ENCODE measurements at regions not wholly inside any gene's neighbourhood (a gene's known extent, or its start where the extent isn't known, plus 50 kb on each side); places are given as distances from the start of the nearest gene placed in this dataset.

DNA sequence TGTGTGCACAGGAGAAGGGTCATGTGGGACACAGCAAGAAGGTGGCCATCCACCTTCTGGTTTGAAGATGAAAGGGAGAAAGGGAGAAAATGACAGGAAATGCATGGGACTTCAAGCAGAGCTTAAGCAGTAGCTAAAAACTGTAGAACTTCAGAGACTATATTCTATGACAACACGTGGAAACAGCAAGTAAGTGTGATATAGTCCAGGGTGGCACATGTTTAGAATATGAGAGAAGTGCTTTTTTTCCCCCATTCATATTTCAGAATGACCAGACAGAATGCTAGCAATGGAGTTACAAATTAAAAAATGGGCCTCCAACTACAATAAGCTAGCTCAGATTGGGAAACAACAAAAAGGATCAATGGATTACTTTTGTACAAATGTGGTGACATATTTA, 1042.2 kb downstream of the TMEM182 start:
- in situ Hi-C loops (cut with HindIII; ENCODE audit: low sequenced_read_pairs) = no loop called here
- TF ChIP-seq, protein P1, sequence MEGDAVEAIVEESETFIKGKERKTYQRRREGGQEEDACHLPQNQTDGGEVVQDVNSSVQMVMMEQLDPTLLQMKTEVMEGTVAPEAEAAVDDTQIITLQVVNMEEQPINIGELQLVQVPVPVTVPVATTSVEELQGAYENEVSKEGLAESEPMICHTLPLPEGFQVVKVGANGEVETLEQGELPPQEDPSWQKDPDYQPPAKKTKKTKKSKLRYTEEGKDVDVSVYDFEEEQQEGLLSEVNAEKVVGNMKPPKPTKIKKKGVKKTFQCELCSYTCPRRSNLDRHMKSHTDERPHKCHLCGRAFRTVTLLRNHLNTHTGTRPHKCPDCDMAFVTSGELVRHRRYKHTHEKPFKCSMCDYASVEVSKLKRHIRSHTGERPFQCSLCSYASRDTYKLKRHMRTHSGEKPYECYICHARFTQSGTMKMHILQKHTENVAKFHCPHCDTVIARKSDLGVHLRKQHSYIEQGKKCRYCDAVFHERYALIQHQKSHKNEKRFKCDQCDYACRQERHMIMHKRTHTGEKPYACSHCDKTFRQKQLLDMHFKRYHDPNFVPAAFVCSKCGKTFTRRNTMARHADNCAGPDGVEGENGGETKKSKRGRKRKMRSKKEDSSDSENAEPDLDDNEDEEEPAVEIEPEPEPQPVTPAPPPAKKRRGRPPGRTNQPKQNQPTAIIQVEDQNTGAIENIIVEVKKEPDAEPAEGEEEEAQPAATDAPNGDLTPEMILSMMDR (IDR thresholded peaks at IDR 0.05; ENCODE audit: low read depth, low read length, missing control alignments) = no peak
- no peak for DNase-seq (ENCODE audit: low read depth)
- no peak overlapping the region for H3K4me3 ChIP-seq (ENCODE audit: low read depth, low read length)

DNA sequence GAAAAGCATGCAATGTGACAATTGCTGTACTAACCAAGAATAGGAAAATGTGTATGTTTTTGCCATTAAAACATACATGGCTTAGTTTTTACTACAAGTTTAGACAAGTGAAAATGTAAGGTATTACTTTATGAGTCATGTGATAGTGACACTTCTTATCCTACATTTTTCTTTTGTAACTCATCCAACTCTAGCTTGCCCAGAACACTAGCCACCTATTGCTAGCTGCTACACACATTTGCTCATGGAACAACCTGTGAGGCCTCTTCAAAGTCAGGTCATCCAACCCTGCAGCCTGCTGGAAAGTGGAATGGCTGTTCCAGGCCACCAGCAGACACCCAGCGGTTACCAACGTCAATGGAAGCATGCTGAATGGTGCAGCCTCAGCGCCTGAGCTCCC, 1043.9 kb downstream of the TMEM182 start:
- in situ Hi-C loops (cut with HindIII; ENCODE audit: low sequenced_read_pairs) = no loop called here

DNA sequence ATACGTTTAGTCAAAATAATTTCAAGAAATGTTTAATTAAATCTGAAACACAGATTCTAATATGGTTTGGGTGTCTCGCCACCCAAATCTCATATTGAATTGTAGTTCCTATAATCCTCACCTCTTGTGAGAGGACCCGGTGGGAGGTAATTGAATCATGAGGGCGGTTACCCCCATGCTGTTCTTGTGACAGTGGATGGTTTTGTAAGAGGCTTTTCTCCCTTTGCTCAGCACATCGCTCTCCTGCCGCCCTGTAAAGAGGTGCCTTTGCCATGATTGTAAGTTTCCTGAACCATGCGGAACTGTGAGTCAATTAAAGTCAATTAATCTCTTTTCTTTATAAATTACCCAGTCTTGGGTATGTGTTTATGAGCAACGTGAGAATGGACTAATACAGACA, 1045.1 kb upstream of the POU3F3 start:
- no peak for DNase-seq (ENCODE audit: low read depth)
- in situ Hi-C loops (cut with HindIII; ENCODE audit: low sequenced_read_pairs) = no loop called here
- TF ChIP-seq, protein P1 (IDR thresholded peaks at IDR 0.05; ENCODE audit: low read depth, low read length, missing control alignments) = no peak
- H3K4me3 ChIP-seq (ENCODE audit: low read depth, low read length) = no peak overlapping the region

More for the DNA sequence above, 1043.9 kb downstream of the TMEM182 start:
- TF ChIP-seq, protein P1 (IDR thresholded peaks at IDR 0.05; ENCODE audit: low read depth, low read length, missing control alignments) = no peak
- H3K4me3 ChIP-seq (ENCODE audit: low read depth, low read length) = no peak overlapping the region
- DNase-seq (ENCODE audit: low read depth) = no peak

DNA sequence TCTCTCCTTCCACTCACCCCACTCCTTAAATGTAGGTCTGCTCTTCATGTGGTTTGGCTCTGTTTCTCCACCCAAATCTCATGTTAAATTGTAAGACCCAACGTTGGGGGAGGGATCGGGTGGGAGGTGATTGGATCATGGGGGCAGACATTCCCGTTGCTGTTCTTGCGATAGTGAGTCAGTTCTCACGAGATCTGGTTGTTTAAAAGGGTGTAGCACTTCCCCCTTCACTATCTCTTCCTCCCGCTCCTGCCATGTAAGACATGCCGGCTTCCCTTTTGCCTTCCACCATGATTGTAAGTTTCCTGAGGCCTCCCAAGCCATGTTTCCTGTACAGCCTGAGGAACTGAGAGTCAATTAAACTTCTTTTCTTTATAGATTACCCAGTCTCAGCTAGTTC, 1044.5 kb upstream of the POU3F3 start:
- TF ChIP-seq, protein P1 (IDR thresholded peaks at IDR 0.05; ENCODE audit: low read depth, low read length, missing control alignments) = no peak
- DNase-seq (ENCODE audit: low read depth) = no peak
- in situ Hi-C loops (cut with HindIII; ENCODE audit: low sequenced_read_pairs) = no loop called here
- H3K4me3 ChIP-seq (ENCODE audit: low read depth, low read length) = no peak overlapping the region

DNA sequence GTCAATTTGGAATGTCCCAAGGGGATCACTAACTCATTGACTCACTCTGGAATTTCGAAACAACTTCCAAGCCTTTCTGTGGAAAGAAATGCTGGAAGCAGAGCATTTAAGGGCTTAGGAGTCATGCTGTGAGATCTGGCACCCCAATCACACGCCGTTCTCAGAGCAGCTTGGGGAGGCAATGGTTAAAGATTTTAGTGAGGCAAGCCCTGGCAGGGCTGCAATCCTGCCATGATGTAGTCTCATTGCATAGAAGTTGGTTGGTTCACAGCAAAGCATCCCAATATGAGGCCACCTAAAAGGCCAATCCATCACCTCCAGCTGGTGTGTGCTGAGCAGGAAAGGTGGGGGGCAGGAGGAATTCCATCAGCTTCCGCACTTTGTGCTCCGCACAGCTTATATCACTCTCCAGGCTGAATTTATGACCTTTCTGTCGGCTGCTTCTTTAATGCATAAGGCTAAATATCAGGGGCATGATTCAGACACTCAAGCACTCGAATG, 1043.9 kb upstream of the POU3F3 start:
- DNase-seq (ENCODE audit: low read depth) = no peak
- H3K4me3 ChIP-seq (ENCODE audit: low read depth, low read length) = no peak overlapping the region
- TF ChIP-seq, protein P1 (IDR thresholded peaks at IDR 0.05; ENCODE audit: low read depth, low read length, missing control alignments) = no peak
- in situ Hi-C loops (cut with HindIII; ENCODE audit: low sequenced_read_pairs) = no loop called here

DNA sequence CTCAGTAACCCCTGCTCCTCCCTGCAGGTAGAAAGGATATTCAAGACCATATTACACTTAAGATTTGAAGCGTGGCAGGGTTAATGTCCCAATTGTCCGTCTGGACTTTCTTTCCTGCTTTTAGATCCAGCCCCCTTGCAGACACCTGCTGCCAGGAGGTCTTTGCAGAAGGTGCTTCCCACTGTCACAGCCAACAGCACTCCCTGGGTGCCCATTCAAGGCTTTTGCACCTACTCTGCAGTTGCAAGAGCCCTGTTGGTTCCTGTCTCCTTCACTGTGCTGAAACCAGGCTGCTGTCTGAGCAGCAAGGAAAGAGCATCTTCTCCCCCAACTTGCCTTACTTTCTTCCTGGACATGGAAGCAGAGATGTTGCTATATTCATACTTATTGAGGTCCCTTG, 1043.0 kb upstream of the POU3F3 start:
- TF ChIP-seq, protein P1 (IDR thresholded peaks at IDR 0.05; ENCODE audit: low read depth, low read length, missing control alignments) = no peak
- in situ Hi-C loops (cut with HindIII; ENCODE audit: low sequenced_read_pairs) = no loop called here
- DNase-seq (ENCODE audit: low read depth) = no peak
- H3K4me3 ChIP-seq (ENCODE audit: low read depth, low read length) = no peak overlapping the region

DNA sequence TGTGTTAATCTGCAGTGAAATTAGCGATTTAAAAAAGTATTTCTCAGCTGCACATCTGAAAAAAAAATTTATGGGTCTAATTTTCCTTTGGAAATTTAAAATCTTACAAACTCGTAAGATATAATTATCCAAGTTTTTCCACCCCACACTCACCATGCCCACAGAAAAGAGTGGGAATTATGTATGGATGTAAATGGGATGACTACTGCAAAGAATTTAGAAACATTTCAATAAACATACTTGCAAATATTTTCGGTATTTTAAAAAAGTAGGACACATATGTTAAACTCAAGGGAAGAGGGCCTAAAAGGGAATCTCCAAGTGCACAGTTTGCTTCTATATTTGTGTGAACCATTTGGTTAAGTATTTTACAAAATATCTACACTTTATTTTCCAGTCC, 1039.9 kb upstream of the POU3F3 start:
- H3K4me3 ChIP-seq (ENCODE audit: low read depth, low read length) = no peak overlapping the region
- TF ChIP-seq, protein P1 (IDR thresholded peaks at IDR 0.05; ENCODE audit: low read depth, low read length, missing control alignments) = no peak
- in situ Hi-C loops (cut with HindIII; ENCODE audit: low sequenced_read_pairs) = no loop called here
- DNase-seq (ENCODE audit: low read depth) = no peak

Measured in astrocyte of the cerebellum (primary cell).